Brain microvascular endothelial cell (primary cell): ENCODE measurements at regions not wholly inside any gene's neighbourhood (a gene's known extent, or its start where the extent isn't known, plus 50 kb on each side); places are given as distances from the start of the nearest gene placed in this dataset.

Experiments used
- DNase-seq: peaks from one replicate; pipeline ENCODE4 v3.0.0-alpha.2; 2020
- H3K27ac ChIP-seq: fragments of 250-450 bp; sonication (Bioruptor Pico); 2 replicates; pipeline ENCODE4 v1.5.1; 2020; ENCODE audit warnings: mild to moderate bottlenecking, moderate library complexity
- H3K27me3 ChIP-seq: fragments of 250-450 bp; sonication (Bioruptor Pico); replicated peaks from 2 replicates; pipeline ENCODE4 v1.5.1; 2020; ENCODE audit warnings: mild to moderate bottlenecking
- H3K36me3 ChIP-seq: fragments of 250-450 bp; sonication (Bioruptor Pico); replicated peaks from 2 replicates; pipeline ENCODE4 v1.5.1; 2020; ENCODE audit warnings: mild to moderate bottlenecking
- H3K4me3 ChIP-seq: 2 replicates; pipeline ENCODE4 v1.5.1; 2011; ENCODE audit warnings: low read depth, mild to moderate bottlenecking, control low read depth, low read length, moderate library complexity
- in situ Hi-C: cut with HindIII; loops from 2 replicates; pipeline ENCODE4 v1.10.0; 2017; ENCODE audit warnings: low sequenced_read_pairs, low pct_ligation_motif_present
- TF ChIP-seq, protein P1 (sequence below): IDR thresholded peaks from 2 replicates; pipeline ENCODE4 v1.5.1; 2011; ENCODE audit warnings: low read depth, mild to moderate bottlenecking, moderate library complexity, low read length, control low read depth, inconsistent platforms; ENCODE audit errors: missing control alignments

DNA sequence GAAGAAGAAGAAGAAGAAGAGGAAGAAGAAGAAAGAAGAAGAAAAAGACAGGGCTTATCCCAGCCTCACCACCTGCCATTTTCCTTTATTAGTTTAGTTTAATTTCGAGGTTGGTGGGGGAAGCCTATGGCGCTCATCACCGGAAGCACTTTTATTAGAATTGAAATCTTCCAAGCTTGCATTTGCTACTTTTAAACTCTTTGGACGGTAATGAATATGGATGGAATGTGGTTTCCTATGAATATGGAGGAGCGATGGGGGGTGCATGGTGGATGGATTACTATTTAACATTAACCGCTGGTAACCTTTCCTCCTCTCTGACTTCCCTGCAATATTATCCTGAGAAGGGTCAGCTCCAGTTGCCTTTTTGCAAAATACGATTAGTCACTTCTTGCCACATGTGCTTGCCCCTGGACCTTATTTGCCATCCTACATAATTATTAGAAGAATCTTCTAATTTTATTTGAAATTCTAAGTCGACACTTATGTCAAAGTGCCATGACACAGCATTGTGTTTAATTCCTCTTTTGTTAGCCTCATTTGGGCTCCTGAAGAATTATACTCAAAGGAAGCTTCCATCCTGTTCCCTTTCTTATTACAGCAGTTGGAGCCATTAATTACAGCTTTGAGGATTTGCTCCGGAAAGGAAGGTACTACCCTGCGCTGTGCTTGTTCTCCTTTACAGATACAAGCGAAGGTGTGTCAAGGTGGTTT, 424.5 kb downstream of the VRK1 start:
- TF ChIP-seq, protein P1, sequence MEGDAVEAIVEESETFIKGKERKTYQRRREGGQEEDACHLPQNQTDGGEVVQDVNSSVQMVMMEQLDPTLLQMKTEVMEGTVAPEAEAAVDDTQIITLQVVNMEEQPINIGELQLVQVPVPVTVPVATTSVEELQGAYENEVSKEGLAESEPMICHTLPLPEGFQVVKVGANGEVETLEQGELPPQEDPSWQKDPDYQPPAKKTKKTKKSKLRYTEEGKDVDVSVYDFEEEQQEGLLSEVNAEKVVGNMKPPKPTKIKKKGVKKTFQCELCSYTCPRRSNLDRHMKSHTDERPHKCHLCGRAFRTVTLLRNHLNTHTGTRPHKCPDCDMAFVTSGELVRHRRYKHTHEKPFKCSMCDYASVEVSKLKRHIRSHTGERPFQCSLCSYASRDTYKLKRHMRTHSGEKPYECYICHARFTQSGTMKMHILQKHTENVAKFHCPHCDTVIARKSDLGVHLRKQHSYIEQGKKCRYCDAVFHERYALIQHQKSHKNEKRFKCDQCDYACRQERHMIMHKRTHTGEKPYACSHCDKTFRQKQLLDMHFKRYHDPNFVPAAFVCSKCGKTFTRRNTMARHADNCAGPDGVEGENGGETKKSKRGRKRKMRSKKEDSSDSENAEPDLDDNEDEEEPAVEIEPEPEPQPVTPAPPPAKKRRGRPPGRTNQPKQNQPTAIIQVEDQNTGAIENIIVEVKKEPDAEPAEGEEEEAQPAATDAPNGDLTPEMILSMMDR: no peak
- no peaks in the 10 kb centered on the region for H3K36me3 ChIP-seq
- no peak for DNase-seq
- in situ Hi-C loops: no loop called here
- peaks cover 5% of the 10 kb centered on the region for H3K27me3 ChIP-seq
- no peak overlapping the region for H3K27ac ChIP-seq
- H3K4me3 ChIP-seq: no peak overlapping the region

DNA sequence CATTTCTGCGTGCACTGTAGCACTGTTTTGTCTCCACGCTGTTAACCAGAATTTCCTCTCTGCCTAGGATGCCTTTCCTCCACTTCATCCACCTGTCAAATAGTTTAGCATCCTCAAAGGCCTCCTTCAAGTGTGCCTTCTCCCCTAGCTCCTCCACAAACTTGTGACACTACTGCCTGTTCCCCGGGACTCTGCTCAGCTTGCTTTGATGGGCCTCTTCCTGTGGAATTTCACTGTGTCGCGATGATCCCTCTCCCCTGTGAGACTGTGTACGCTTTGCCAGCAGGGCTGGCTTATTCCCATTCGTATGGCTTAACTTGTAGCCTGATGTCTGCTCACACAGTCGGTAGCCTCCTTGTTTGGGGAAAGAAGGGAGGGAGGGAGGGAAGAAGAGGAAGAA, 426.8 kb downstream of the VRK1 start:
- no peaks in the 10 kb centered on the region for H3K36me3 ChIP-seq
- peaks cover under 1% of the 10 kb centered on the region for H3K27me3 ChIP-seq
- no peak overlapping the region for H3K27ac ChIP-seq
- DNase-seq: no peak
- H3K4me3 ChIP-seq: no peak overlapping the region
- TF ChIP-seq, protein P1: no peak
- in situ Hi-C loops: no loop called here

DNA sequence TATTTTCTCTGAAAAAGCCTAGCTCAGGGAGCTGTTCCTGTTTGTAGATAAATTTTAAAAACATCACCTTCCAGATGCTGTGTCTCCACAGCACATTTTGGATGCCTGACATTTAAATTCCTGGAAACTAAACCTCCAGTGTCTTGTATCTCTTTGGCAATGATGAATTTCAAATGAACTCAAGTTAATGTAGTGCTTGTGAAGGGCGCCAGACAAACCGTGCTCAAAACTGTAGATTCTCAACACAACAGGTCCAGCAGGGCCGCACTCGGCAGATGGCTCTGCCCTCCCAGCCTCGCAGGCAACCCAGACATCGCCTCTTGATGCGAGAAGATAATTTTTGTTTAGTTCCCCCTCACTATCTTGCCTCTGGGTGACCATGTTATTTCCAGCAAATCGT, 432.9 kb downstream of the VRK1 start:
- no peak for DNase-seq
- in situ Hi-C loops: no loop called here
- Histone ChIP-seq H3K27ac (no peak overlapping the region), H3K27me3 (no peaks in the 10 kb centered on the region), H3K36me3 (no peaks in the 10 kb centered on the region), H3K4me3 (no peak overlapping the region)
- TF ChIP-seq, protein P1: no peak

DNA sequence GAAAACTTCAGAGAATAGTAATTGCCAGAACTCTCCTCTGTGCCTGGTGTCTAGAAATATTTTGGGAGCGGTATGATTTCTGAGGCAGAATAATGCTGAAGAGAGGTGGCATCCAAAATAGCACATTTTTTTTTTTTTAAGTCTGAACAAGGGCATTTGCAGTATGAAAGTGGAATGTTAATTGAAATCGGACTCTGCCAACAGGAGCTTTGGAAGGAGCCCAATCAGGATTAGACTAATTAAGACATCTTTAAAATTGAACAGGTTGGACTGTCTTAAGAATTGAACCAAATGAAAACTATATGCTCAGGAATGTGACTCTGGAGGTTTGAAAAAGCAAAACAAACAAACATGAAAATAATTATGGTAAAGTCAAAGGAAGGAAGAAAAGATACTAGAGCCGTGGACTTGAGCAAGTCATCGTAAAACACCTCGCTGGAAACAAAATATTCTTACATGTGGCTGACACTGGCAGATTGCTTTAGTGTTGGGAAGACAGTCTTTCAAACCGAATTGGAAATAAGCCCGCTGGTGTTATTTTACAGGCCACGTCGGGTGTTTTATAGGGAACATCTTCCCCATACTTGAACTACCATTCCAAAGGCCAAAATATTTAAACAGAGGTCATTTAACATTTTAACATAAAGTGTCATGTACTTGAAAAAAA, 436.3 kb downstream of the VRK1 start:
- Histone ChIP-seq H3K27ac (no peak overlapping the region), H3K36me3 (no peaks in the 10 kb centered on the region), H3K4me3 (no peak overlapping the region), H3K27me3 (no peaks in the 10 kb centered on the region)
- in situ Hi-C loops: no loop called here
- TF ChIP-seq, protein P1: no peak
- no peak for DNase-seq

DNA sequence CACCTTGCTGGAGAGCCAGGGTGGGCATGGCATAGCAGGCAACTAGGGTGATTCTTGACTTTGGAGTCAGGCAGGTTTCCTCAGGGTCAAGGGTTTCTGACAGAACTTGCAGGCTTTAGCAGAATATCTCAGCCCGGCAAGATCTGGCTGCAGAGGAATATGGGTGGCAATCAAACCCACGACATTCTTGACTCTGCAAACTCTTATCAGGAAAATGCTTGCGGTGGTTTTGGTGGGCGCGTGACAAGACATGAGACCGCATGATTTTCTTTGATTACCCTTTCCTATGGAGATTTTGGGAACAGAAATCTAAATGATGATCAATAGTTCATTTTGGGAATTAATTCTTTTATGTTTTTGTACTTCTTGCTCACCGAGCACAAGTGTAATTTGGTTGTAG, 449.5 kb downstream of the VRK1 start:
- H3K36me3 ChIP-seq: no peaks in the 10 kb centered on the region
- in situ Hi-C loops: no loop called here
- TF ChIP-seq, protein P1: no peak
- no peak overlapping the region for H3K4me3 ChIP-seq
- H3K27me3 ChIP-seq: no peaks in the 10 kb centered on the region
- no peak overlapping the region for H3K27ac ChIP-seq
- DNase-seq: no peak

DNA sequence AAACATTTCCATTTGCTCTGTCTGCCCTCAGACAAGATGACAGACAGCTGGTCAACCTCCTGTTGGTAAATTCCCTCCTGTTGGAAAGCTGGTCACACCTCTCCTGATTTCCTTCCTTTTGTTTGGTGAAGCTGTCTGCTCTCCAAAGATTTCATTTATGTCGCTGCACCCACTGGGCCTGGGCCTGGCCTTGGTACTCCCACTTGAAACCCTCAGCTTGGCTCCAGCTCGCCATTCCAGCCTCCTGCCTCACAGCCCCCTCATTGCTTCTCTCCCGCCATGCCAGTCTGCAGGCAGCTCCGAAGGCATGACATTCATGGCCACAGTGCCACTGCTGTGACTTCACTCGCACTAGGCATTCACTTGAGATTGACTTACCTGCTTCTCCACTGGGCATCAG, 451.8 kb downstream of the VRK1 start:
- no peak for DNase-seq
- TF ChIP-seq, protein P1: no peak
- in situ Hi-C loops: no loop called here
- Histone ChIP-seq H3K36me3 (no peaks in the 10 kb centered on the region), H3K27me3 (no peaks in the 10 kb centered on the region), H3K27ac (no peak overlapping the region), H3K4me3 (no peak overlapping the region)
